SK-N-SH (cell line): ENCODE measurements at regions not wholly inside any gene's neighbourhood (a gene's known extent, or its start where the extent isn't known, plus 50 kb on each side); places are given as distances from the start of the nearest gene placed in this dataset.

Experiments used
- CTCF ChIA-PET: fragments of 300-600, 350-600 bp; formaldehyde crosslinking; extraction: SDS; loops from one replicate; lab custom pipeline; 2021; lab: Yijun Ruan, JAX
- POLR2A ChIA-PET: fragments of 350-600 bp; sonication (Branson Sonifier 250); formaldehyde crosslinking; extraction: SDS; loops from one replicate; lab custom pipeline; 2020; ENCODE audit warnings: antibody characterized with exemption, inconsistent platforms; lab: Yijun Ruan, JAX
- DNase-seq: peaks from one replicate; pipeline ENCODE4 v3.0.0; 2012
- H2AFZ ChIP-seq: fragments of 200-600 bp; sonication (generic); 2 replicates; pipeline ENCODE4 v1.8.1; 2016; ENCODE audit warnings: antibody characterized with exemption, mild to moderate bottlenecking, low read depth
- H3F3A ChIP-seq: fragments of 200-600 bp; sonication (generic); replicated peaks from 2 replicates; pipeline ENCODE3; 2016; ENCODE audit warnings: antibody characterized with exemption, mild to moderate bottlenecking; ENCODE audit not compliant: insufficient read depth
- H3K27ac ChIP-seq, 2 experiments: fragments of 200-500 bp in 1 of 2; fragments of 200-600 bp in 1 of 2; sonication (Bioruptor generic) in 1 of 2; sonication (generic), shearing (Covaris generic) in 1 of 2; 2 replicates each; pipeline versions ENCODE4 v1.5.1 to v1.6.1; 2014 to 2016; ENCODE audit warnings: low read depth in 2 of 2, inconsistent platforms in 1 of 2, low read length in 1 of 2, mild to moderate bottlenecking in 1 of 2, mixed read lengths in 1 of 2
- H3K27me3 ChIP-seq: fragments of 200-600 bp; sonication (generic), shearing (Covaris generic); 2 replicates; pipeline ENCODE4 v1.6.1; 2016; ENCODE audit warnings: mixed run types; ENCODE audit not compliant: insufficient read depth
- H3K36me3 ChIP-seq, 2 experiments: fragments of 200-500 bp in 1 of 2; fragments of 200-600 bp in 1 of 2; sonication (Bioruptor generic) in 1 of 2; sonication (generic) in 1 of 2; replicated peaks in 1 of 2; 2 replicates each; pipeline versions ENCODE3 to v1.5.1; 2014 to 2016; ENCODE audit warnings: low read length in 1 of 2, mild to moderate bottlenecking in 1 of 2; ENCODE audit not compliant: insufficient read depth in 2 of 2, control insufficient read depth in 1 of 2
- H3K4me1 ChIP-seq, 2 experiments: fragments of 200-500 bp in 1 of 2; fragments of 200-600 bp in 1 of 2; sonication (Bioruptor generic) in 1 of 2; sonication (generic), shearing (Covaris generic) in 1 of 2; 2 replicates each; pipeline versions ENCODE4 v1.5.1 to v1.6.1; 2014 to 2016; ENCODE audit warnings: low read depth in 1 of 2, low read length in 1 of 2, mixed run types in 1 of 2; ENCODE audit not compliant: insufficient read depth in 2 of 2, control insufficient read depth in 1 of 2
- H3K4me2 ChIP-seq: fragments of 200-600 bp; sonication (generic), shearing (Covaris generic); 2 replicates; pipeline ENCODE4 v1.6.1; 2017; ENCODE audit warnings: mixed run types
- H3K4me3 ChIP-seq, 2 experiments: fragments of 200-500 bp in 1 of 2; fragments of 200-600 bp in 1 of 2; sonication (Bioruptor generic) in 1 of 2; sonication (generic), shearing (Covaris generic) in 1 of 2; 2 replicates each; pipeline versions ENCODE4 v1.5.1 to v1.8.1; 2014 to 2016; ENCODE audit warnings: low read depth in 2 of 2, inconsistent platforms in 1 of 2, low read length in 1 of 2, mild to moderate bottlenecking in 1 of 2, mixed read lengths in 1 of 2, moderate library complexity in 1 of 2
- H3K79me2 ChIP-seq: fragments of 200-600 bp; sonication (generic); 2 replicates; pipeline ENCODE4 v1.8.1; 2017; ENCODE audit warnings: mild to moderate bottlenecking; ENCODE audit not compliant: insufficient read depth
- H3K9ac ChIP-seq: fragments of 200-600 bp; sonication (generic); 2 replicates; pipeline ENCODE4 v1.6.1; 2017; ENCODE audit warnings: mixed run types
- H3K9me2 ChIP-seq: fragments of 200-600 bp; sonication (generic); 2 replicates; pipeline ENCODE4 v1.6.1; 2017; ENCODE audit warnings: mixed run types
- H3K9me3 ChIP-seq: fragments of 200-600 bp; sonication (generic); 2 replicates; pipeline ENCODE4 v1.6.1; 2017; ENCODE audit warnings: mixed run types, mild to moderate bottlenecking, moderate library complexity
- H4K20me1 ChIP-seq: fragments of 200-600 bp; sonication (generic); 2 replicates; pipeline ENCODE4 v1.6.1; 2017; ENCODE audit warnings: mild to moderate bottlenecking, mixed run types; ENCODE audit not compliant: insufficient read depth
- CTCF ChIP-seq: fragments of 200-600 bp; sonication (generic); IDR thresholded peaks from 2 replicates; pipeline ENCODE4 v1.6.1; 2017; ENCODE audit warnings: antibody characterized with exemption, mild to moderate bottlenecking, moderate library complexity
- ELF1 ChIP-seq: IDR thresholded peaks from 2 replicates; pipeline ENCODE4 v1.4.0; 2012
- EP300 ChIP-seq, 2 experiments: IDR thresholded peaks; 2 replicates each; pipeline versions ENCODE4 v1.4.0 to v1.6.1; 2012; ENCODE audit warnings: borderline replicate concordance in 1 of 2, low read depth in 1 of 2, low read length in 1 of 2
- EZH2phosphoT487 ChIP-seq: fragments of 200-600 bp; sonication (generic); IDR thresholded peaks from 2 replicates; pipeline ENCODE4 v1.6.1; 2017; ENCODE audit warnings: low read depth, mixed run types, mild to moderate bottlenecking, antibody characterized with exemption, moderate library complexity, borderline replicate concordance
- FOXJ3 ChIP-seq: sonication (generic); formaldehyde crosslinking; IDR thresholded peaks from 2 replicates; pipeline ENCODE4 v1.5.1; 2020; ENCODE audit warnings: mild to moderate bottlenecking, missing genetic modification reagents
- FOXM1 ChIP-seq: IDR thresholded peaks from 2 replicates; pipeline ENCODE4 v1.4.0; 2012; ENCODE audit warnings: low read depth, mild to moderate bottlenecking
- GABPA ChIP-seq: IDR thresholded peaks from 2 replicates; pipeline ENCODE4 v1.4.0; 2012; ENCODE audit warnings: low read depth, mild to moderate bottlenecking
- GATA2 ChIP-seq: sonication (generic); formaldehyde crosslinking; IDR thresholded peaks from 2 replicates; pipeline ENCODE4 v1.5.0; 2020; ENCODE audit warnings: mild to moderate bottlenecking, missing genetic modification reagents
- MAX ChIP-seq: IDR thresholded peaks from 2 replicates; pipeline ENCODE4 v1.4.0; 2012; ENCODE audit warnings: low read depth
- MEF2A ChIP-seq: IDR thresholded peaks from 2 replicates; pipeline ENCODE4 v1.4.0; 2012; ENCODE audit warnings: low read depth, borderline replicate concordance
- MXI1 ChIP-seq: IDR thresholded peaks from 2 replicates; pipeline ENCODE4 v1.6.1; 2012; ENCODE audit warnings: mild to moderate bottlenecking, low read depth, low read length, improper control_type of control experiment
- NFIC ChIP-seq: IDR thresholded peaks from 2 replicates; pipeline ENCODE4 v1.4.0; 2012; ENCODE audit warnings: borderline replicate concordance
- NRF1 ChIP-seq: IDR thresholded peaks from 2 replicates; pipeline ENCODE4 v1.6.1; 2012; ENCODE audit warnings: low read depth, mild to moderate bottlenecking, low read length
- RAD21 ChIP-seq: IDR thresholded peaks from 2 replicates; pipeline ENCODE4 v1.6.1; 2012; ENCODE audit warnings: mild to moderate bottlenecking, low read length
- RCOR1 ChIP-seq: fragments of 150-350 bp; IDR thresholded peaks from 2 replicates; pipeline ENCODE4 v1.6.1; 2017; ENCODE audit warnings: antibody characterized with exemption, low read length
- REST ChIP-seq: IDR thresholded peaks from 2 replicates; pipeline ENCODE4 v1.6.1; 2012; ENCODE audit warnings: mild to moderate bottlenecking, low read depth, low read length, moderate library complexity
- RFX5 ChIP-seq: IDR thresholded peaks from 2 replicates; pipeline ENCODE4 v1.6.1; 2012; ENCODE audit warnings: mild to moderate bottlenecking, improper control_type of control experiment, low read length
- SIN3A ChIP-seq: IDR thresholded peaks from 2 replicates; pipeline ENCODE4 v1.6.1; 2012; ENCODE audit warnings: low read depth, mild to moderate bottlenecking, low read length, moderate library complexity, borderline replicate concordance
- SMC3 ChIP-seq: IDR thresholded peaks from 2 replicates; pipeline ENCODE4 v1.6.1; 2012; ENCODE audit warnings: low read depth, low read length, improper control_type of control experiment
- TAF1 ChIP-seq: IDR thresholded peaks from 2 replicates; pipeline ENCODE4 v1.6.1; 2012; ENCODE audit warnings: low read depth, mild to moderate bottlenecking, low read length, moderate library complexity, borderline replicate concordance
- TCF12 ChIP-seq: IDR thresholded peaks from 2 replicates; pipeline ENCODE4 v1.4.0; 2012
- ZBTB33 ChIP-seq: IDR thresholded peaks from 2 replicates; pipeline ENCODE4 v1.4.0; 2012; ENCODE audit warnings: low read depth, borderline replicate concordance
- WGBS: methylation state at CpG from one replicate; pipeline ENCODE4 v1.1.6; 2017; ENCODE audit warnings: low lambda C conversion rate; 5-methylcytosine and 5-hydroxymethylcytosine counted together

- Histone ChIP-seq H2AFZ (no peak overlapping the region), H3K4me3 (no peak overlapping the region), H3K27ac (no peak overlapping the region), H3K79me2 (no peaks in the 10 kb centered on the region), H3K9me2 (no peaks in the 10 kb centered on the region), H3K9me3 (peaks cover 4% of the 10 kb centered on the region; the same call in 1 of the 2 replicates), H4K20me1 (no peaks in the 10 kb centered on the region), H3K4me1 (no peaks in the 10 kb centered on the region), H3K36me3 (no peaks in the 10 kb centered on the region), H3K27me3 (no peaks in the 10 kb centered on the region), H3K4me2 (no peak overlapping the region), H3K9ac (no peak overlapping the region), H3F3A (no peaks in the 10 kb centered on the region)
- WGBS: 10% methylated on average over 4 of the region's 4 CpGs
- no peak for TF ChIP-seq GATA2
- TF ChIP-seq REST: no peak
- TF ChIP-seq MEF2A: no peak
- no peak for TF ChIP-seq EZH2phosphoT487
- TF ChIP-seq ZBTB33: no peak
- no peak for TF ChIP-seq EP300 (IDR thresholded peaks at IDR 0.05; ENCODE audit: borderline replicate concordance in 1 of 2, low read depth in 1 of 2, low read length in 1 of 2)
- TF ChIP-seq TCF12: no peak
- TF ChIP-seq NFIC: no peak
- TF ChIP-seq FOXJ3 (CRISPR knock-in tag): no peak
- no peak for DNase-seq
- POLR2A ChIA-PET: no interaction called here
- CTCF ChIA-PET: interaction anchor here (1.0 to 1.1 kb wide), 3 partner anchors 10 to 22 kb away, joined by 3 to 4 read pairs (median 3); no protein-coding TSS in a partner anchor
Measured at GRCh38 chr7:17005271-17005670, 123.5 kb upstream of the AGR3 start.

GRCh38 chr7:17007841-17008240 lies 126.1 kb upstream of the AGR3 start:
- no peaks in the 10 kb centered on the region for H3K79me2 ChIP-seq
- POLR2A ChIA-PET: no interaction called here
- no peak for DNase-seq
- H3K4me3 ChIP-seq: no peak overlapping the region
- H3K9ac ChIP-seq: no peak overlapping the region
- H3K36me3 ChIP-seq: no peaks in the 10 kb centered on the region
- H3K9me2 ChIP-seq: no peaks in the 10 kb centered on the region
- 15% methylated on average over 2 of the region's 2 CpGs for WGBS
- no peak overlapping the region for H2AFZ ChIP-seq
- H3K4me2 ChIP-seq: no peak overlapping the region
- H3K4me1 ChIP-seq: no peaks in the 10 kb centered on the region
- no peak overlapping the region for H3K27ac ChIP-seq
- CTCF ChIA-PET: no interaction called here
- peaks cover 8% of the 10 kb centered on the region; the same call in 1 of the 2 replicates for H3K27me3 ChIP-seq
- peaks cover 4% of the 10 kb centered on the region; the same call in 1 of the 2 replicates for H3K9me3 ChIP-seq
- no peaks in the 10 kb centered on the region for H3F3A ChIP-seq
- no peaks in the 10 kb centered on the region for H4K20me1 ChIP-seq
- no peak for TF ChIP-seq FOXM1
- TF ChIP-seq TAF1: no peak
- no peak for TF ChIP-seq NRF1
- TF ChIP-seq EP300 (IDR thresholded peaks at IDR 0.05; ENCODE audit: borderline replicate concordance in 1 of 2, low read depth in 1 of 2, low read length in 1 of 2): no peak
- no peak for TF ChIP-seq GABPA
- no peak for TF ChIP-seq MAX
- TF ChIP-seq MXI1: no peak
- no peak for TF ChIP-seq FOXJ3 (CRISPR knock-in tag)
- TF ChIP-seq RCOR1: no peak
- no peak for TF ChIP-seq RFX5
- no peak for TF ChIP-seq SIN3A
- no peak for TF ChIP-seq SMC3
- no peak for TF ChIP-seq CTCF
- no peak for TF ChIP-seq RAD21
- no peak for TF ChIP-seq ELF1
